GM23248 (cell line): ENCODE measurements at regions not wholly inside any gene's neighbourhood (a gene's known extent, or its start where the extent isn't known, plus 50 kb on each side); places are given as distances from the start of the nearest gene placed in this dataset.

Source experiments
- EZH2 ChIP-seq: fragments of 200-600 bp; sonication (generic); IDR thresholded peaks from 2 replicates; pipeline ENCODE4 v1.6.1; 2018; ENCODE audit warnings: antibody characterized with exemption, mild to moderate bottlenecking; ENCODE audit not compliant: insufficient read depth, poor library complexity, severe bottlenecking
- EZH2phosphoT487 ChIP-seq: fragments of 200-600 bp; sonication (generic); IDR thresholded peaks from 2 replicates; pipeline ENCODE4 v1.6.1; 2018; ENCODE audit warnings: antibody characterized with exemption, moderate library complexity, mild to moderate bottlenecking, low read depth; ENCODE audit not compliant: insufficient read depth

DNA sequence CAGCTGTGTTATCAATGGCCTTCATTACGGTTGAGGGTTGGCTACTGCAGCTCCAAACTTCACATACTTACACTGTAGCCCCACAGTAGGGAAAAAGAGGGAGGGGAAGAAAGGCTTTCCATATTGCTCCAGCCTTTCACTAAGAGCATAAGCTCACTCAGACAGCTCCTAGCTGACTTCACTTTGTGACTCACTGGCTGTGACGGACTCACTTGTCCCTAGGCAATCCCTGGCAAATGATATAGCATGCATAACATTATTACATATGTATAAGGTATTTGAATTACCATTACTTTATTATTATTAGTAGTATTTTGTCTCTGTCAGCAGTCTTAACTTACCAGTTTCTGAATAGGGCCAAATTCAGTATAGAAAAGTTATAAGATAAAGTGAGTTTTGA, 350.7 kb downstream of the RMST start:
- TF ChIP-seq EZH2 (no peak), EZH2phosphoT487 (no peak)
